Activated naive CD8-positive, alpha-beta T cell treated with anti-CD3 and anti-CD28 coated beads for 36 hours (primary cell): ENCODE measurements at regions not wholly inside any gene's neighbourhood (a gene's known extent, or its start where the extent isn't known, plus 50 kb on each side); places are given as distances from the start of the nearest gene placed in this dataset.

Experiments
- DNase-seq: peaks from one replicate; pipeline ENCODE4 v3.0.0; 2021
- H3K27ac Mint-ChIP-seq: one replicate; pipeline ENCODE4 v1.8.0; 2022; ENCODE audit warnings: mild to moderate bottlenecking, moderate library complexity, mixed read lengths
- H3K27me3 Mint-ChIP-seq: one replicate; pipeline ENCODE4 v1.8.0; 2022; ENCODE audit warnings: mild to moderate bottlenecking, mixed read lengths
- H3K36me3 Mint-ChIP-seq: one replicate; pipeline ENCODE4 v1.8.0; 2021; ENCODE audit warnings: mild to moderate bottlenecking, mixed read lengths
- H3K4me1 Mint-ChIP-seq: one replicate; pipeline ENCODE4 v1.8.0; 2021; ENCODE audit warnings: mixed read lengths
- H3K4me3 Mint-ChIP-seq: one replicate; pipeline ENCODE4 v1.8.0; 2022; ENCODE audit warnings: mild to moderate bottlenecking, moderate library complexity, mixed read lengths
- H3K9me3 Mint-ChIP-seq: one replicate; pipeline ENCODE4 v1.8.0; 2022; ENCODE audit warnings: mixed read lengths

- no peaks in the 10 kb centered on the region for H3K36me3 Mint-ChIP-seq
- H3K4me1 Mint-ChIP-seq = no peaks in the 10 kb centered on the region
- no peak for DNase-seq
- peaks cover 3% of the 10 kb centered on the region for H3K9me3 Mint-ChIP-seq
- no peak overlapping the region for H3K27ac Mint-ChIP-seq
- no peak overlapping the region for H3K4me3 Mint-ChIP-seq
- no peaks in the 10 kb centered on the region for H3K27me3 Mint-ChIP-seq
These were observed 289.5 kb upstream of the IRX2 start for GRCh38 chr5:3041001-3041400.

- no peak overlapping the region for H3K27ac Mint-ChIP-seq
These were observed 284.7 kb upstream of the IRX2 start for GRCh38 chr5:3036041-3036788.

GRCh38 chr5:3035452-3035851 is 284.0 kb upstream of the IRX2 start:
- H3K27ac Mint-ChIP-seq = no peak overlapping the region
- no peak for DNase-seq
- no peak overlapping the region for H3K4me3 Mint-ChIP-seq
- no peaks in the 10 kb centered on the region for H3K4me1 Mint-ChIP-seq
- no peaks in the 10 kb centered on the region for H3K36me3 Mint-ChIP-seq
- H3K27me3 Mint-ChIP-seq = no peaks in the 10 kb centered on the region
- no peaks in the 10 kb centered on the region for H3K9me3 Mint-ChIP-seq

More at GRCh38 chr5:3036041-3036788, 284.7 kb upstream of the IRX2 start:
- H3K4me1 Mint-ChIP-seq = no peaks in the 10 kb centered on the region
- no peak for DNase-seq
- no peaks in the 10 kb centered on the region for H3K9me3 Mint-ChIP-seq
- H3K27me3 Mint-ChIP-seq = no peaks in the 10 kb centered on the region
- no peak overlapping the region for H3K4me3 Mint-ChIP-seq
- no peaks in the 10 kb centered on the region for H3K36me3 Mint-ChIP-seq

- H3K27ac Mint-ChIP-seq = no peak overlapping the region
- H3K4me3 Mint-ChIP-seq = no peak overlapping the region
- no peak for DNase-seq
- no peaks in the 10 kb centered on the region for H3K9me3 Mint-ChIP-seq
- H3K27me3 Mint-ChIP-seq = no peaks in the 10 kb centered on the region
- no peaks in the 10 kb centered on the region for H3K36me3 Mint-ChIP-seq
- no peaks in the 10 kb centered on the region for H3K4me1 Mint-ChIP-seq
These were observed 283.4 kb upstream of the IRX2 start for GRCh38 chr5:3034881-3035280.

GRCh38 chr5:3034449-3034848 is 283.0 kb upstream of the IRX2 start:
- Mint-ChIP-seq H3K9me3 (no peaks in the 10 kb centered on the region), H3K4me3 (no peak overlapping the region), H3K36me3 (no peaks in the 10 kb centered on the region), H3K27ac (no peak overlapping the region), H3K27me3 (no peaks in the 10 kb centered on the region), H3K4me1 (no peaks in the 10 kb centered on the region)
- DNase-seq = no peak

- Mint-ChIP-seq H3K4me1 (no peaks in the 10 kb centered on the region), H3K27ac (no peak overlapping the region), H3K4me3 (no peak overlapping the region), H3K27me3 (peaks cover 3% of the 10 kb centered on the region), H3K36me3 (no peaks in the 10 kb centered on the region), H3K9me3 (no peaks in the 10 kb centered on the region)
- DNase-seq = no peak
These were observed 281.7 kb upstream of the IRX2 start for GRCh38 chr5:3033033-3033755.

- DNase-seq = no peak
- Mint-ChIP-seq H3K9me3 (no peaks in the 10 kb centered on the region), H3K27me3 (peaks cover 3% of the 10 kb centered on the region), H3K4me3 (no peak overlapping the region), H3K27ac (no peak overlapping the region), H3K4me1 (no peaks in the 10 kb centered on the region), H3K36me3 (no peaks in the 10 kb centered on the region)
These were observed 281.0 kb upstream of the IRX2 start for GRCh38 chr5:3032513-3032912.

GRCh38 chr5:3031733-3032378 is 280.4 kb upstream of the IRX2 start:
- H3K9me3 Mint-ChIP-seq = no peaks in the 10 kb centered on the region
- no peak overlapping the region for H3K4me3 Mint-ChIP-seq
- H3K36me3 Mint-ChIP-seq = no peaks in the 10 kb centered on the region
- no peak for DNase-seq
- no peaks in the 10 kb centered on the region for H3K4me1 Mint-ChIP-seq
- peaks cover 3% of the 10 kb centered on the region for H3K27me3 Mint-ChIP-seq
- H3K27ac Mint-ChIP-seq = no peak overlapping the region

GRCh38 chr5:3030511-3031165 is 279.2 kb upstream of the IRX2 start:
- DNase-seq = no peak
- peaks cover 3% of the 10 kb centered on the region for H3K27me3 Mint-ChIP-seq
- no peak overlapping the region for H3K27ac Mint-ChIP-seq
- no peaks in the 10 kb centered on the region for H3K9me3 Mint-ChIP-seq
- H3K4me1 Mint-ChIP-seq = no peaks in the 10 kb centered on the region
- H3K4me3 Mint-ChIP-seq = no peak overlapping the region
- no peaks in the 10 kb centered on the region for H3K36me3 Mint-ChIP-seq

GRCh38 chr5:3029396-3029795 is 277.9 kb upstream of the IRX2 start:
- no peaks in the 10 kb centered on the region for H3K4me1 Mint-ChIP-seq
- no peaks in the 10 kb centered on the region for H3K9me3 Mint-ChIP-seq
- no peak overlapping the region for H3K4me3 Mint-ChIP-seq
- peaks cover 3% of the 10 kb centered on the region for H3K27me3 Mint-ChIP-seq
- H3K27ac Mint-ChIP-seq = no peak overlapping the region
- H3K36me3 Mint-ChIP-seq = no peaks in the 10 kb centered on the region
- no peak for DNase-seq

- no peak overlapping the region for H3K27ac Mint-ChIP-seq
- H3K4me3 Mint-ChIP-seq = no peak overlapping the region
- H3K27me3 Mint-ChIP-seq = peaks cover 3% of the 10 kb centered on the region
- H3K4me1 Mint-ChIP-seq = no peaks in the 10 kb centered on the region
- H3K36me3 Mint-ChIP-seq = no peaks in the 10 kb centered on the region
- H3K9me3 Mint-ChIP-seq = no peaks in the 10 kb centered on the region
- DNase-seq = no peak
These were observed 276.6 kb upstream of the IRX2 start for GRCh38 chr5:3027866-3028635.

- Mint-ChIP-seq H3K27me3 (peaks cover 3% of the 10 kb centered on the region), H3K36me3 (no peaks in the 10 kb centered on the region), H3K4me1 (no peaks in the 10 kb centered on the region), H3K27ac (no peak overlapping the region), H3K4me3 (no peak overlapping the region), H3K9me3 (no peaks in the 10 kb centered on the region)
- DNase-seq = no peak
These were observed 275.8 kb upstream of the IRX2 start for GRCh38 chr5:3027185-3027865.

- H3K4me3 Mint-ChIP-seq = no peak overlapping the region
- no peaks in the 10 kb centered on the region for H3K9me3 Mint-ChIP-seq
- H3K4me1 Mint-ChIP-seq = no peaks in the 10 kb centered on the region
- H3K27me3 Mint-ChIP-seq = peaks cover 3% of the 10 kb centered on the region
- DNase-seq = no peak
- no peak overlapping the region for H3K27ac Mint-ChIP-seq
- no peaks in the 10 kb centered on the region for H3K36me3 Mint-ChIP-seq
These were observed 275.2 kb upstream of the IRX2 start for GRCh38 chr5:3026651-3027050.

GRCh38 chr5:3026099-3026498 is 274.6 kb upstream of the IRX2 start:
- Mint-ChIP-seq H3K4me3 (no peak overlapping the region), H3K9me3 (no peaks in the 10 kb centered on the region), H3K27ac (no peak overlapping the region), H3K4me1 (no peaks in the 10 kb centered on the region), H3K27me3 (peaks cover 3% of the 10 kb centered on the region), H3K36me3 (no peaks in the 10 kb centered on the region)
- no peak for DNase-seq
